ENCODE measurements at regions not wholly inside any gene's neighbourhood (a gene's known extent, or its start where the extent isn't known, plus 50 kb on each side); places are given as distances from the start of the nearest gene placed in this dataset.

- POLR2A ChIA-PET, result no interaction called here
- no peak for DNase-seq (ENCODE audit: low read depth, low spot score)
- CTCF ChIA-PET, result interaction anchor here (0.8 kb wide), 1 partner anchor 10 kb away, joined by 3 read pairs; no protein-coding TSS in a partner anchor
- Histone ChIP-seq H3K9me3 (ENCODE audit: control insufficient read depth, insufficient read depth, low read length) (0 out of 2 replicates have a peak, but pooled peaks cover 5% of the 10 kb centered on the region), H3K27me3 (ENCODE audit: control insufficient read depth, insufficient read depth, low read length) (no peaks in the 10 kb centered on the region), H3K27ac (ENCODE audit: low read depth, low read length) (no peak overlapping the region), H3K4me3 (ENCODE audit: low read depth, low read length) (no peak overlapping the region)
- TF ChIP-seq, protein P1, sequence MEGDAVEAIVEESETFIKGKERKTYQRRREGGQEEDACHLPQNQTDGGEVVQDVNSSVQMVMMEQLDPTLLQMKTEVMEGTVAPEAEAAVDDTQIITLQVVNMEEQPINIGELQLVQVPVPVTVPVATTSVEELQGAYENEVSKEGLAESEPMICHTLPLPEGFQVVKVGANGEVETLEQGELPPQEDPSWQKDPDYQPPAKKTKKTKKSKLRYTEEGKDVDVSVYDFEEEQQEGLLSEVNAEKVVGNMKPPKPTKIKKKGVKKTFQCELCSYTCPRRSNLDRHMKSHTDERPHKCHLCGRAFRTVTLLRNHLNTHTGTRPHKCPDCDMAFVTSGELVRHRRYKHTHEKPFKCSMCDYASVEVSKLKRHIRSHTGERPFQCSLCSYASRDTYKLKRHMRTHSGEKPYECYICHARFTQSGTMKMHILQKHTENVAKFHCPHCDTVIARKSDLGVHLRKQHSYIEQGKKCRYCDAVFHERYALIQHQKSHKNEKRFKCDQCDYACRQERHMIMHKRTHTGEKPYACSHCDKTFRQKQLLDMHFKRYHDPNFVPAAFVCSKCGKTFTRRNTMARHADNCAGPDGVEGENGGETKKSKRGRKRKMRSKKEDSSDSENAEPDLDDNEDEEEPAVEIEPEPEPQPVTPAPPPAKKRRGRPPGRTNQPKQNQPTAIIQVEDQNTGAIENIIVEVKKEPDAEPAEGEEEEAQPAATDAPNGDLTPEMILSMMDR (IDR thresholded peaks at IDR 0.05; ENCODE audit: low read depth, low read length), result no peak
Measured at GRCh38 chr17:33789658-33790057, 465.4 kb upstream of the CCL2 start.

DNA sequence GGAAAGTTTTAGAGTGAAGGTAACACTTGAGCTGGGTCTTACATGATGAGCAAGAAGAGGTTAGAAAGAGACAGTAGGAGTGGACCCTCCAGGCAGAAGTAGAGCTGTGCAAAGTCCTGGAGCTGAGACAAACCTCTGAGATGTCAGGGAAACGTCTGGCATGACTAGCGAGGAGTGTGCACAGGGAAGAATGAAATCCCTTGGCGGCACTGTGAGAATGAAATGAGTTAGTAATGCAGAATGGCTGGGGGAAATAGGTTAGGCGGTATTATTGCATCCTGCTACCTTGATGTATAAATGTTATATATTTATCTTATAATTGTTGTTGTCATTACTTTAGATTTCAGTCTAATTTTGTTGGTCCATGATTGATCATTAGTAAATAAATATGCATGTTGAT is 457.9 kb upstream of the CCL2 start:
- no peak overlapping the region for H3K27ac ChIP-seq (ENCODE audit: low read depth, low read length)
- no peak overlapping the region for H3K4me3 ChIP-seq (ENCODE audit: low read depth, low read length)
- ChIA-PET POLR2A (no interaction called here), CTCF (no interaction called here)
- no peaks in the 10 kb centered on the region for H3K27me3 ChIP-seq (ENCODE audit: control insufficient read depth, insufficient read depth, low read length)
- TF ChIP-seq, protein P1 (IDR thresholded peaks at IDR 0.05; ENCODE audit: low read depth, low read length), result no peak
- 0 out of 2 replicates have a peak, but pooled peaks cover under 1% of the 10 kb centered on the region for H3K9me3 ChIP-seq (ENCODE audit: control insufficient read depth, insufficient read depth, low read length)
- DNase-seq (ENCODE audit: low read depth, low spot score), result no peak

GRCh38 chr17:33798308-33798707 is 456.8 kb upstream of the CCL2 start:
- TF ChIP-seq, protein P1 (IDR thresholded peaks at IDR 0.05; ENCODE audit: low read depth, low read length), result no peak
- no peak overlapping the region for H3K27ac ChIP-seq (ENCODE audit: low read depth, low read length)
- CTCF ChIA-PET, result no interaction called here
- POLR2A ChIA-PET, result no interaction called here
- H3K9me3 ChIP-seq (ENCODE audit: control insufficient read depth, insufficient read depth, low read length), result no peaks in the 10 kb centered on the region
- DNase-seq (ENCODE audit: low read depth, low spot score), result no peak
- no peak overlapping the region for H3K4me3 ChIP-seq (ENCODE audit: low read depth, low read length)
- no peaks in the 10 kb centered on the region for H3K27me3 ChIP-seq (ENCODE audit: control insufficient read depth, insufficient read depth, low read length)

- no peak overlapping the region for H3K27ac ChIP-seq (ENCODE audit: low read depth, low read length)
- TF ChIP-seq, protein P1 (IDR thresholded peaks at IDR 0.05; ENCODE audit: low read depth, low read length), result no peak
- no peaks in the 10 kb centered on the region for H3K27me3 ChIP-seq (ENCODE audit: control insufficient read depth, insufficient read depth, low read length)
- ChIA-PET CTCF (no interaction called here), POLR2A (no interaction called here)
- DNase-seq (ENCODE audit: low read depth, low spot score), result no peak
- H3K4me3 ChIP-seq (ENCODE audit: low read depth, low read length), result no peak overlapping the region
- no peaks in the 10 kb centered on the region for H3K9me3 ChIP-seq (ENCODE audit: control insufficient read depth, insufficient read depth, low read length)
Measured at GRCh38 chr17:33802349-33803198, 452.5 kb upstream of the CCL2 start.

- Histone ChIP-seq H3K4me3 (ENCODE audit: low read depth, low read length) (no peak overlapping the region), H3K9me3 (ENCODE audit: control insufficient read depth, insufficient read depth, low read length) (no peaks in the 10 kb centered on the region), H3K27ac (ENCODE audit: low read depth, low read length) (no peak overlapping the region), H3K27me3 (ENCODE audit: control insufficient read depth, insufficient read depth, low read length) (no peaks in the 10 kb centered on the region)
- ChIA-PET CTCF (no interaction called here), POLR2A (no interaction called here)
- DNase-seq (ENCODE audit: low read depth, low spot score), result no peak
- TF ChIP-seq, protein P1 (IDR thresholded peaks at IDR 0.05; ENCODE audit: low read depth, low read length), result no peak
Measured at GRCh38 chr17:33803199-33803685, 451.8 kb upstream of the CCL2 start.

Data from AG04450 (cell line).